ENCODE measurements at regions not wholly inside any gene's neighbourhood (a gene's known extent, or its start where the extent isn't known, plus 50 kb on each side); places are given as distances from the start of the nearest gene placed in this dataset.

DNA sequence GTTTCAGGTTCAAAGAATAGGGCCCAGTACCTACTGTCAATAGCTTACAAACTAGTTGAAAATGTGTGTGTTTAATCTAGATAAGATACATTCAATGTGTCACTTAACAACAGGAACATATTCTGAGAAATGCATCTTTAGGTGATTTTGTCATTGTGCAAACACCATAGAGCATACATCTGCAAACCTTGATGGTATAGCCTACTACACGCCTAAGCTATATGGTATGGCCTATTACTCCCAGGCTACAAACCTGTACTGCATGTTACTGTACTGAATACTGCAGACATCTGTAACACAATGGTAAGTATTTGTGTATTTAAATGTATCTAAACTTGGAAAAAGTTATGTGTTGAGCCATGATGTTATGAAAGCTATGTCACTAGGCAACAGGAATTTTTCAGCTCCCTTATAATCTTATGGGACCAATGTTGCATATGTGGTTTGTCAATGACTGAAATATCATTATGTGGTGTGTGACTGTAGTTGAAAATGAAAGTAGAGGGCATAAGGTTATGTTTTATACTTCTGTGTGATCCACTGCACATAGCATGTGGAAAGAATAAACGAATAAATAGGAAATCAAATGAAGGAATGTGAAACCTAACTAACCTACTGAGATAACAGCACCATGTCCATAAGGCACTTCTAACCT lies 129.0 kb upstream of the CAMK1G start:
- DNase-seq = no peak

DNA sequence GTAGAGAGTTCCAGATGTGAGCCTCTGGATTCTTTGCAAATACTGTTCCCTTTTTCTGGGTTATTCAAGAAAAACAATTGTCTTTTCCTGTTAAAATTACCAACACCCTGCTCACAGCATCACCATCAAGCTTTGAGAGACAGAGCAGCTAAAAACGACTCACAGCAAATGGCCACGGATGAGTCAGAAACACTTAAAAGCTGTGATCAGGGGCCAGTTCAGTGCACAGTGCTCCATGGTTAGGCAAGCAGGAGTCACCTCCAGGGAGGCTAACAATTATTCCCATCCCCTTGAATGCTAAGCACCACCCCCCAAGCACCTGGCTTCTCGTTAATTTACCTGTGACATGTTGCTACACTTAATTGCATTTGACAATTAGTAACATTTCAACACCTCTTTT lies 128.4 kb upstream of the CAMK1G start:
- no peak for DNase-seq

DNA sequence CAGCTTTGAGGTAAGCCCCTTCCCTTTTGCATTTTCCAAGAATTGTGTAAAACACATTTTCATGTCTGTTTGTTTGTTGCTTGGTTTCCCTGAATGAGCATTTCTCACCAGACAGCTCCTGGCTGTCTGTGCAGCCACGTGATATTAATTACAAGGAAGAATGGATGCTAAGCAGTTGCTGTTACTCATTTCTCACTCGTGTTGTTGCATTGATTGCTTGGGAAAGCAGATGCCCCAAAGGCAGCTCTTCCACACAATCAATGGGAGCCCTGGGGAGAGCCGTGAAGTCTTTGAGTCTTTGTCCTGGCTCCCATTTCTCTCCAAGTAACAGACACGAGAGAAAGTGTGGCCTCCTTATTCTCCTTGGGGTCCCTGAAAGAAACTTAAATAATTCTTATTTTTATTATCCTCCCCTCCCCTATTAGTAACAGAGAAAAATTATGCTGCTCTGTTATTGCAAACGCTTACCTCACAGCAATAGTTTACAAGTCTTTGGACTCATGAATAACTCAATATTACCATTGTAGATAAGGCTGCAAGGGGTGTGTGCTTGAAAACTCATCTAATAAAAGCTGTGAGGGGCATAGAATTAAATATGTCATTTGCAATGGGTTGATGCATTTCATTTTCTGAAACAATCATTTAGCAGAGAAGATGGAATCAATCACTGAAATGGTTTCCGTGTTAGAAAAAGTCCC lies 127.7 kb upstream of the CAMK1G start:
- DNase-seq = no peak

DNA sequence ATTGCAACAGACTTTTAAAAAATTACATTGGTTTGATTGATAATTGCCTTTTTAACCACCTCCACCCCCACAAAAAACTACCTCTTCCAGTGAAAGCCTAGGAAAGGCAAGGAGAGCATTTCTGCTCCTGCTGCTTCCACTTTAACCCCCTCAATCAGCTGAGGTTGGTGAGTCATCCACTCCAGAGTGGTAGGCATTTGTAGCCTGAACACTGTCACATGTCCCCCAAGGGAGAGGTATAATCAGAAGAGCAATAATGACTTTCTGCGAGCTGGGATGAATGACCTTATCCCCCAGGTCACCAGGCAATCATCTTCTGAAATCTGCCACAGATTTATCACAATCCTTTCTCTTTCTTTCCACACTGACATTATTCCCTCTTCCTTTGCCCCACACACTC lies 126.6 kb upstream of the CAMK1G start:
- no peak for DNase-seq

DNA sequence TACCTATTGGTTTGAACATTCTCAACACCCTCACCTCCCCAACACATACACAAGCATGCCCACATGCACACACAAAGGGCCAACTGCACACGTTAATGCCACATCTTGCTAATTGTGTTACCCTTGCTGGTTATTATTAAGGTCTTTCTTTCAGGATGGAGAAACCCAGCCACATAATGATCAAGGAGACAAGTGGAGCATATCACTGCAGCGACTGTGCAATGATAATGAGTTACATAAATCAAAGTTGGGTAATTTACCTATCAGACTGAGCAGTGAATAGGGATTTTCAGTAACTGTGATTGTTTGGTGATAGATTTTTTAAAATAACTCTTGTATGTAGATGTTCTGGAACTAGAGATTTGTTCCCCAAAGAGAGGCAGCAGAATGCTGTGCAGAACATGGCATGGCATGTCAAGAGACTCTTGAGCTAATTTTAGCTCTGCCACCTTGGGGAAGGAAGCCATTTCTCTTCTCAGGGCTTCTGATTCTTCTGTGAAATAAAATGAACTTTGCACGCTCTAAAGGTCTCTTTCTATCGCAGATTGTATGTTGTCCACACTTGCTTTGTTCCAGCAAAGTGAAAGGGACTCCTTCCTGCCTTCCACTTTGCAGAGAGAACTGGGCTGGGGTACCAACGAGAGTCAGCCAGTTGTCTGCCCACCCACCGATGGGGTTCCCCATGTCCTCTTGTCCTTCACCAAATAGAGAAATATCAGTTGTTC lies 126.0 kb upstream of the CAMK1G start:
- no peak for DNase-seq

DNA sequence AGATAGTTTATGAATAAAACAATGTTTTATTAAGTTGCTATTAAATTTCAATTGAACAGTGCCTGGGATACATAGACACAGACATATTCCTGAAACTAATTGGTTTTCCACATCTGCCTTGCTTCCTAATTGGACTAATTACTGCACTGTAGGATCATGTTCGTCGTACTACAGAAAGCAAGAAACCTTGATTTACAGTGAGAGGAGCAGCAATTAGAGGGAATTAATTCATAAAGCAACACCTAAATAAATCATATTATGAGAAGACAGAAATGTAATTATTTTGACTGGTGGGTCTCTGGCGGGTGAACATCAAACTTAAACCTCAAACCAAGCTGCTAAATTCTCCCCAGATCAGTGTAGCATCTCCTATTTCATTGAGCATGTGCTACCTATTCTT lies 124.6 kb upstream of the CAMK1G start:
- no peak for DNase-seq

DNA sequence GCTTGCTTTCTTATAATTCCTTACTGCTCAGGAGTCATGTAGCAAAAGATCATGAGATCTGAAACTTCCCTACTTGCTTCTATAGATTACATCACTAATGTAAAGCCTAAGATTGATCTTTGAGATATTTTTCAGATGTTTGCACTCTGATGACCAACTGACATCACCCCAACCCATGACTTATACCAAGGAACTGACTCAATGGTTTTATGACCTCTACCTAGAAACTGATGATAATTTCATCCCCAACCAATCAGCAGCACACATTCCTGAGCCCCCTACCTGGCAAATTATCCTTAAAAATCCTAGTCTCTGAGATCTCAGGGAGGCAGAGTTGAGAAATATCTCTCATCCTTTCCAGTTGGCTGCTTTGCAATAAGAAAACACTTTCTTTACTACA lies 122.3 kb upstream of the CAMK1G start:
- DNase-seq = no peak

DNA sequence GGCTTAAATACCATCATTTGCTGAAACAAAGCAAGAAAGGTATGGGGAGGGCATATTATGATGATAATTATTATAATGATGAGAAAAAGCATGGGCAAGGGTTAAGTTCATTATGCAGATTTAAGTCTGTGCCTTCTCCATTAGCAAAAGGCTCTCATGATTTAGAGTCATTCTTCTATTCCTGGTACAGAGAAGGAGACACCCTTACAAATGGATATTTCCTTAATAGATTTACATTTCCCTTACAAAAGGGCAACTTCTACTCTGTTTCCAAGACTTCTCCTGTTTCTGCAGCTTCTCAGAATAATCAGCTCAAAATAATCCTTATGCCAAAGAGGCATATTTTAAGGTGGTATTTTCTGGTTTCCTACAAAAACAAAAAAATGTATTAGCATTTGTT lies 121.1 kb upstream of the CAMK1G start:
- DNase-seq = no peak

DNA sequence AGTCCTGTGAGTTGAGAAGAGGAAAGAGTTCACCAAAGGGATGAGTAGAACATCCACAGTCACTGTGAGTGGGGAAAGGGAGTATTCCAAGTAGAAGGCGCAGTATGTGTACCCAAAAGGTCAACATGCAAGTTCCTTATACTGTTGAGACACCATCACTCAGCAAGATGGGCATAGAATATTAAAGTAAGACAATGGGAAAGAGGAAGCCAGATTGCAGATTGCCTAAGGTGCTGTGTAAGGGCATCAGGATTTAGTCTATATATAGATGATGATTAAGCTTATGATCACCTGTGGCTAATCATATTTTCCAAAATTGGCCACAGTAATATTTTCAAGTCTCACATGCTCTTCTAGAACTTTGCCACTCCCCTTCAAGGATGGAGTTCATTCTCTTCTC lies 120.1 kb upstream of the CAMK1G start:
- no peak for DNase-seq

DNA sequence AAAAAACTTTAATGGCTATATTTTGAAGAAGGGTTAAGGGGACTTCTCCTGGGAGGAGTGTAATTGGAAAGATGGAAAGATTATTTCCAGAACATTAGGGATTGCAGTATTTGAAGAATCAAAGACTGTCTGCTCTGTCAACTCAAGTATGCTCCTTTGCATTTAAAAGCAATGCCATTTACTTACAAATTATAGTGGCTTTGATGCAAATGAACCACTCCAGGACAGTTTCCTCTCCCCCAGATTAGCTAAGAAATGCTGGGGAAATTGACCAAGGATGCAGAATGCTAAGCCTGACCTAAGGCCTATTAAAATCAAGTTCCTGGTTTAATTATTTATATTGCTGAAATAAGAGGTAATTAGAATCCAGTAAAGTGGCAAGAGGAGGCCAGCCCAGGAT lies 110.5 kb upstream of the CAMK1G start:
- DNase-seq = no peak

DNA sequence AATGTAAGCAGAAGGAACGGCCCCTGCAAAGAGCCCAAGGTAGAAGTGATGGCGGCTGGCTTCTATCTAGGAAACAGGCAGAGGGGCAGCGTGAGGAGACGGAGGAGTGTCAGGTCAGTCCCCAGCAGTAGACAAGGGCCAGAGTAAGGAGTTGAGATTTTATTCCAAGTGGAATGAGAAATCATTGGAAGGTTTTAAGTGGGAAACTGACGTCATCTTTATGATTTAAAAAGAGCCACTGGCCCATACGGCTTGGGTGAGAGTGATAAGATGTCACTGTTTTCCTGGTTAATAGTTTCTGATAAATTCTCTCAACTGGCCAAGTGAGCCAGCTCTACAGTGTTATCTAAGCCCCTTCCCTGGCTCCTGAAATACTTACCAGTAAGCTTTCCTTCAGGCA lies 103.2 kb upstream of the CAMK1G start:
- DNase-seq = no peak

DNA sequence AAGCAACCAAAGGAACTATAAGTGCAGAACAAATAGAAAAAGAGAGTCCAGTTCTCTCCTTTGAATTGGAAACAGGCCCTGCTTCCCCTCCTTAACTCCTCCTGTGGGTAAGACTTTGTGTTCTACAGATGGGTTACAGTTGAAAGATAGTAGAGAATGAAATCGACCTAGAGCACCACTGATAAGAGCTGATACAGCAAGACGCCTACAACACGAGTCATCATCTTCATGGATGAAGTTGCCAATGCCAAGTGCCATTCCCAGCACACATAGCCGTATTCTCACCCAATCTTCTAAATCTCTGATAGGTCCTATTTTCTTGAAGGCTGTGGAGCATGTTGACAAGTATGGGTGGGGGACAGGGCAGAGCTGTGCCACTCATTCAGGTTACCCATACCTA lies 99.8 kb upstream of the CAMK1G start:
- DNase-seq = no peak

DNA sequence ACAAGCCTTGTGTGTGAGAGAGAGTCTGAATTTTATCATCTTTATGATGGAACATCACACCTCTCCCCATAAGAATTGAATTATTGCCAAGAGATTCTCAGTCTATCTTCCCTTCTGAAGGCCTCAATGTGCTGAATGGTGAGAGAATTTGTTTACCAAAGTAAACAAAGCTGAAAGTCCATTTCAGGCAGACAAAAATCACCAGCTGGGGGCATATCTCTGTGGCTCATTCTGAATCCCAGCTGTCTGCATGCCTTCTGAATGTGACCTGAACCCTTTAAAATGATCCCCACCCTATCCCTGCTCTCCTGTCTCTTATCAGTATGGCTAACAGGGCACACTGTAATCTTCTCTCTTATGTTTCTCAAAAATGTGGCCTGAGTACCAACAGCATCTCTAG lies 99.1 kb upstream of the CAMK1G start:
- no peak for DNase-seq

DNA sequence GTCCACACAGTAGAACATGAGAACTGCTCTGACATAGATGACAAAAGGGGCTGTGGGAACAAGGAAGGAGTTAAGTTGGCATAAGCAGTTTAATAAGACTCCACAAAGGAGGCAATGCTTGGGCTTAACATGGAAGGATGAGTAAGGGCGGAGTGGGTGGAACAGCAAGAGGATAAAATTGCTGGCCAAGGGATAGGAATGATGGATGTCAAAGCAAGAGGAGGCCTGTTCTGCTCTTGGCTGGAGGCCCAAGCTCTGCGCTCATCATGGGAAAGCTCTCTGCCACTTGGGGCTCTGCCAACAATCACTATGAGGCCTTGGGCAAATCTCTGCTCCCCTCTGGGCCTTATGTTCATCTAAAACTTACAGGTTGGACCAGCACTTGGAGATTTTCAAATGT lies 98.3 kb upstream of the CAMK1G start:
- no peak for DNase-seq

DNA sequence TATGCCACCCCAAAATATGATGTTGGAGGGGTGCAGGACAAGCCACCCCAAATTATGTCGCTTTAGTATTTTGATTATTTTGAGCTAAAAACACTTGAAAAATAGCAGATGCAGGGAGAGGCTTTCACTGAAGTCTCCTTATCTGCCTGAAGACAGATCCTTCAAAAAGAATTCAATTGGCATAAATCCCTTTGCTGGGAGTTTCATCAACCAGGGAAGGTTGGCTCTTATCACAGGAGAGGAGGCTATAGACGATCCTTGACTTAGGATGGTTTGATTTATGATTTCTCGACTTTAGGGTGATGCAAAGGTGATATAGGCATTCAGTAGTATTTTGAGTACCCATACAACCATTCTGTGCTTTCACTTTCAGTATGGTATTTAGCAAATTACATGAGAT lies 97.8 kb upstream of the CAMK1G start:
- no peak for DNase-seq

DNA sequence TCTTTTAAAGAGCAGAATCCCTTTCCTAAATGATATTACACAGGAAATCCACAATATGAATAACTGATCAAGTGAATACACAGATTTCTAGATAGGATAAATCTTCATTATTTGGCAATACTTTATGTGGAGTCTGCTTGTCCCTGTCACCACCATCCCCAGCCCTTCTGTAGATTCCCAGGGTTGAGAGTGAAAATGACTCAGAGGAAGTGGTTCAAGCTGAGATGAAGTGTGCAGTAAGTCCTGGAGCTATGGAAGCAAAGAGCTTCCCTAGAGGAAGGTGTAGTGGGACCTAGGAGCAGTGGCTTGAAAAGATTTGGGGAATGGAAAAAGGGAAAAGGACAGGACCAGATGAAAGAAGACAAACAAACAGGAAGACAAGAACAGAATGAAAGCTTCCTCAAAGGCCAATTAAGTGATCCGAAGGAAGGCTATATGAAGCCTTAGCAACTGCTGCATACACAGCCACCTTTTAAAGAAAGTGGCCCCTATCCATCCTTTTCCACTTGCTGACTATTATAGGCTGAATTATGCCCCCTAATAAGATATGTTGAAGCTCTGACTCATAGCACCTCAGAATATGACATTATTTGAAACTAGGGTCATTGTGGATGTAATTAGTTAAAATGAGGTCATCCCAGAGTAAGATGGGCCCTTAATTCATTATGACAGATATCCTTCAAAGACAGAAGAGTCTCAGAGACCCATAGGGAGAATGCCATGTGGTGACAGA lies 96.5 kb upstream of the CAMK1G start:
- no peak for DNase-seq

DNA sequence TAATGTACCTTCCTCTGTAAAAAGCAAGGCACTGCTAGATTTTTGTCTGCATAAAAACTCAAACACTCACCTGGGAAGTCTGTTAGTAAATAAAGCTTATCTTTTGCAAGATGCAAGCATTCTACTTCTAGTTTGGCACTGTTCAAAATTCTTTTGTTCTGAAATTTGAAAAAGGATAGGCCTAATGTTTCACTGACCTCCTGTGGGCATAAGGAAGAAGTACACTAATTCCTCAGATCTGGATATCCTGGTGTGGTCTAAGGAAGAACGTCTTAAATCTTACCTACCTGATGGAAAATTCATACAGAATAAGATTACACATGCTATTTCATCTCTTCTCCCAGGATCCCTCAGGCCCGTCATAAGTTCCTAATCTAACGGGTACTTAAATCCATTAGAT lies 93.5 kb upstream of the CAMK1G start:
- no peak for DNase-seq

DNA sequence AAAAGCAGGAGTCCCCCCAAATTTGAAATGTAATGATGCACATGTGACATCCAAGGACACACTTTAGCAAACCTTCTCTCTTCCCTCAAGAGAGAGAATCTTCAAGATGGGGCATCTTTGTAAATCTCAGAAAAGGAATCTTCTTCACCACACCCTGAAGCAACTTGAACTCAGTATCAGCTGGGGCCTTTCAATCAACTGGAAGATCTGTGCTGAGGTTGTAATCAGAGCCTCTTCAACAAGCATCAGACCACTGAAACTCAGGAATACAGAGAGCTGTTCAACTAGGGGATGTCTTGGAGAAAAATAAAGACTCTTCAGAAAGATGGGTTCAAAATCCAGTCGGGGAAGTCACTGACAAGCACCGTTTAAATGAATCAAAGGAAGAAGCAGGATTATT lies 92.5 kb upstream of the CAMK1G start:
- DNase-seq = no peak

DNA sequence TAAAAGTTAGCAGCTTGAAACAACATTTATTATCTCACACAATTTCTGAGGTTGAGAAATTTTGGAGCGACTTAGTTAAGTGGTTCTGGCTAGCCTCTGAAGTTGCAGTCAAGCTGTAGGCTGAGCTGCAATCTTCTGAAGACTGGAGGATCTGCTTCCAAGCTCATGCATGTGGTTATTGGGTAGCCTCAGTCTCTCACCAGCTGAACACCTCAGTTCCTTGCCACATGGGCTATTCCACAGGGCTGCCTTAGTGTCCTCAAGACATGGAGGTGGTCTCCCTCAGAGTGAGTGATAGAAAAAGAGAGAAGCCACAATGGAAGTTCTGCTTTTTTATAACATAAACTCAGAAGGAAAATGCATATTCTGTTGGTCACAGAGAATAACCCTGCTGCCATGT lies 92.0 kb upstream of the CAMK1G start:
- no peak for DNase-seq

DNA sequence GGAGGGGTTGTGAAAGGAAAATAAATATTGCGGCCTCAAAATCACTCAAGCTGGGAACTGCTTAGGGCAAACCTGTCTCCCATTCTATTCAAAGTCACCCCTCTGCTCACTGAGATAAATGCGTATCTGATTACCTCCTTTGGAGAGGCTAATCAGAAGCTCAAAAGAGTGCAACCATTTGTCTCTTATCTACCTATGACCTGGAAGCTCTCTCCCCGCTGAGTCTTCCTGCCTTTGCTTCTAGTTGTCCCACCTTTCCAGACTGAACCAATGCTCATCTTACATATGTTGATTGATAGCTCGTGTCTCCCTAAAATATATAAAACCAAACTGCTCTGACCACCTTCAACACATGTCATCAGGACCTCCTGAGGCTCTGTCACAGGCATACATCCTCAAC lies 91.6 kb upstream of the CAMK1G start:
- no peak for DNase-seq

DNA sequence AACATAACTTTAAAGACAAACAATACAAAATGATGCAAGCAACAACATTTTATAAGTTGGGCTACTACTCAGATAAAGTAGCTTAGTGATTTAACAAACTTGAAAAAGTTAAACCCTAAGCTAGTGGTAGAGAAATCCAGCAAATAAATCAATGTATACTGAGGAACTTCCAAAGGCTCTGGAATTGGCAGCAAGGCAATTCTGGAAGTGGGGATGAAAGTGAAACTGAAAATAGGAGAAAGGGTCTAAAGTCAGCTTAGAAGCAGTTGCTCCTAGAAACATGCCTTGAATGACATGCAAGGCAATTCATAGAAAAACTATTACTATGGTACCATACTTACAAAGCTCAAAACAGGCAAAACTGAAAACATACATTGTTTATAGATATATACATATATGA lies 90.0 kb upstream of the CAMK1G start:
- DNase-seq = no peak

DNA sequence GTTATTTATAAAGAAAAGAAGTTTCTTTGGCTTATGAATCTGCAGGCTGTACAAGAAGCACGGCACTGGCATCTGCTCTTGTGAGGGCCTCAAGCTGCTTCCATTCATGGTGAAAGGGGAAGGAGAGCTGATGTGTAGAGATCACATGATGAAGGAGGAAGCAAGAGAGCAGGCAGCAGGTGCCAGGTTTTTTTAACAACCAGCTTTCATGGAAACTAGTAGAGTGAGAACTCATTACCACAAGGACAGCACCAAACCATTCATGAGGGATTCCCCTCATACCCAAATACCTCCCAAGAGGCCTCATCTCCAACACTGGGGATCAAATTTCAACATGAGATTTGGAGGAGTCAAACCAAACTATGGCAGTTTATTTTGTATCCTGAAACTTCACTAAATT lies 85.8 kb upstream of the CAMK1G start:
- DNase-seq = no peak

DNA sequence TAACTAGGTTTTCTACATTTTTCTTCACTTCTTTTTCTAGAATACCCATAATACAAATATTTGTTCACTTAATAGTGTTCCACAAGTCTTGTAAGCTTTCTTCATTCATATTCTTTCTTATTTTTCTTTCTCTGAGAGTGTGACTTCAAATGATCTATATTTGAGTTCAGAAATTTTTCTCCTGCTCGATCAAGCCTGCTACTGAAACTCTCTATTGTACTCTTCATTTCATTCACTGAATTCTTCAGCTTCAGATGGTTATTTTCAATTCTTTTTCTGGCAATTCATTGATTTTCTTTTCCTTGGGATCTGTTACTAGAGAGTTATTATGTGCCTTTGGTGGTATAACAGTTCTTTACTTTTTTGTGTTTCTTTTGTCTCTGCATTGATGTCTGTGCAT lies 82.5 kb upstream of the CAMK1G start:
- no peak for DNase-seq

DNA sequence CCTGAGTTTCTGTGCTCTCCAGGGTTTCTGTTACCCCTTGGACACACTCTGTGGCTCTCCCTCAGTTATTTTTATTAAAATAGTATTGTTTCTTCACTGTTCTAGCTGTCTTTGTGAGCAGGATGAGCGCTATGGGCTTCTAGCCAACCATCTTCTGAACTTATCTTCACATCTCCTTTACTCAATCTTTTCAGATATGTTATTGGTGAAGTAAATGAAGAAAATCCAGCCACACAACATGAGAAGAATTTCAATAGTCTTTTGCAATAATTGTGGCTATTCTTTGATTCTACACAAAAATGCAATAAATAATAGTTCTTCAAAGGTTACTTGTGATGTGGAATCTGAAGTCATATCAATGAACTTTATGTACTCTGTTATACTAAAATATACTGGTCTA lies 80.3 kb upstream of the CAMK1G start:
- no peak for DNase-seq
